Neural crest cell (in vitro differentiated cells): ENCODE measurements at regions not wholly inside any gene's neighbourhood (a gene's known extent, or its start where the extent isn't known, plus 50 kb on each side); places are given as distances from the start of the nearest gene placed in this dataset.

Source experiments
- DNase-seq: peaks from one replicate; pipeline ENCODE4 v3.0.0; 2021; ENCODE audit warnings: low read depth, mixed read lengths, low spot score
- H3K27ac Mint-ChIP-seq: one replicate; pipeline ENCODE4 v1.8.0; 2021; ENCODE audit warnings: mild to moderate bottlenecking, mixed read lengths; ENCODE audit not compliant: unreplicated experiment
- H3K27me3 Mint-ChIP-seq: 2 replicates; pipeline ENCODE4 v1.8.0; 2021; ENCODE audit warnings: low read depth, mild to moderate bottlenecking, mixed read lengths
- H3K36me3 Mint-ChIP-seq: 2 replicates; pipeline ENCODE4 v1.8.0; 2021; ENCODE audit warnings: low read depth, mild to moderate bottlenecking, mixed read lengths
- H3K4me1 Mint-ChIP-seq: 2 replicates; pipeline ENCODE4 v1.8.0; 2021; ENCODE audit warnings: mixed read lengths
- H3K4me3 Mint-ChIP-seq: one replicate; pipeline ENCODE4 v1.8.0; 2021; ENCODE audit warnings: mild to moderate bottlenecking, mixed read lengths
- H3K9me3 Mint-ChIP-seq: 2 replicates; pipeline ENCODE4 v1.8.0; 2021; ENCODE audit warnings: mixed read lengths
- CTCF ChIP-seq: fragments of 200-600 bp; sonication (generic); conservative IDR thresholded peaks from 2 replicates; pipeline ENCODE4 v1.5.0; 2021; ENCODE audit warnings: antibody characterized with exemption, mild to moderate bottlenecking

GRCh38 chr20:43320536-43320935 lies 130.8 kb upstream of the PTPRT start:
- H3K4me1 Mint-ChIP-seq, result no peaks in the 10 kb centered on the region
- DNase-seq, result no peak
- no peaks in the 10 kb centered on the region for H3K36me3 Mint-ChIP-seq
- no peaks in the 10 kb centered on the region for H3K9me3 Mint-ChIP-seq
- no peak overlapping the region for H3K4me3 Mint-ChIP-seq
- no peak for TF ChIP-seq CTCF
- H3K27me3 Mint-ChIP-seq, result peaks cover 17% of the 10 kb centered on the region
- no peak overlapping the region for H3K27ac Mint-ChIP-seq

DNA sequence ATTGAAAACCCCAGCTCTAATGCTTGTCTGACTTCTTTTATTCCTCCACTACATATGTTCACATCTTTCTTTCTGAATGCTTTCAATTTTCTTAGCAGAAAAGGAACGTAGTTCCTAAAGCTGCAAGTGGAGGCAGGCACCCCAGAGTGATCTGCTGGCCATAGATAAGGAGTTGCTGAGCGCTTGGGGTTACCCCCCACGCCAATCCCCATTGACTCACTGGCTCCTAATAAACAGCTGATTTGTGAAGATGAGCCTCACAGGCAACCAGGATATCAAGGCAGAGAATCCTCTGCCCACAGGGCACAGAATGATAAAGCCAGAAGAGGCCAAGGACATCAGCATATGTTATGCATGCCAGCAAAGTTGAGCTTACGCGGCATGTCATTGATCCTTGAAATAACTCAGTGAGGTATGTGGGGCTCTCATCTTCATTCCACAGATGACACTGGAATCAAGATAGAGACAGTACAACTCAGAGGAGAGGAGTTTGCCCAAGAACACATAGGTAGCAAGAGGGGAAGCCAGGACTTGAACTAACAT lies 129.1 kb upstream of the PTPRT start:
- Mint-ChIP-seq H3K27me3 (peaks cover 23% of the 10 kb centered on the region), H3K9me3 (no peaks in the 10 kb centered on the region), H3K4me1 (no peaks in the 10 kb centered on the region), H3K27ac (no peak overlapping the region), H3K4me3 (no peak overlapping the region), H3K36me3 (no peaks in the 10 kb centered on the region)
- no peak for TF ChIP-seq CTCF
- no peak for DNase-seq

GRCh38 chr20:43316271-43316670 lies 126.6 kb upstream of the PTPRT start:
- Mint-ChIP-seq H3K9me3 (no peaks in the 10 kb centered on the region), H3K36me3 (no peaks in the 10 kb centered on the region), H3K27me3 (peaks cover 39% of the 10 kb centered on the region), H3K4me3 (no peak overlapping the region), H3K27ac (no peak overlapping the region), H3K4me1 (no peaks in the 10 kb centered on the region)
- no peak for TF ChIP-seq CTCF
- DNase-seq, result no peak

- no peak for DNase-seq
- H3K36me3 Mint-ChIP-seq, result no peaks in the 10 kb centered on the region
- H3K27me3 Mint-ChIP-seq, result peaks cover 32% of the 10 kb centered on the region
- H3K4me1 Mint-ChIP-seq, result no peaks in the 10 kb centered on the region
- H3K9me3 Mint-ChIP-seq, result peaks cover 8% of the 10 kb centered on the region
- H3K27ac Mint-ChIP-seq, result no peak overlapping the region
- TF ChIP-seq CTCF, result no peak
- H3K4me3 Mint-ChIP-seq, result no peak overlapping the region
Measured at GRCh38 chr20:43309266-43309665, 119.6 kb upstream of the PTPRT start.

GRCh38 chr20:43306837-43307236 lies 117.1 kb upstream of the PTPRT start:
- peaks cover 8% of the 10 kb centered on the region for H3K9me3 Mint-ChIP-seq
- no peak for TF ChIP-seq CTCF
- H3K27ac Mint-ChIP-seq, result no peak overlapping the region
- H3K4me3 Mint-ChIP-seq, result no peak overlapping the region
- H3K4me1 Mint-ChIP-seq, result no peaks in the 10 kb centered on the region
- H3K27me3 Mint-ChIP-seq, result peaks cover 22% of the 10 kb centered on the region
- no peak for DNase-seq
- H3K36me3 Mint-ChIP-seq, result no peaks in the 10 kb centered on the region

DNA sequence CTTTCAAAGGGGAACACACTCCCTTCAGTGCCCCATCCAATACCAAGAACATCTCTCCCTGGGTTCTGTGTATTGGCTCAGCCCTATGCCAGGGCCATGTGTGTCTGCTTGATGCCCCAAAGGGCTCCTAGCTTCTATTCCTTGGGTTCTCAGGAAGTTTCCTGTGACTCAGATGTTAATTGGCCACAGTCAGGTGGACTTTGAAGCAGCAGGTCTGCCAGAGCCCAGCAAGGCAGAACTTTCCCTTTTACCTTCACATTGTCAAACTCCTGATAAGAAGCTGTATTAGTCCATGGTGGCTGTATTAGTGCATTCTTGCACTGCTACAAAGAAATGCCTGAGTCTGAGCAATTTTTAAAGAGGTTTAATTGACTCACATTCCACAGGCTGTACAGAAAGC lies 116.0 kb upstream of the PTPRT start:
- H3K4me1 Mint-ChIP-seq, result no peaks in the 10 kb centered on the region
- no peak overlapping the region for H3K27ac Mint-ChIP-seq
- peaks cover 11% of the 10 kb centered on the region for H3K27me3 Mint-ChIP-seq
- no peak for DNase-seq
- peaks cover 8% of the 10 kb centered on the region for H3K9me3 Mint-ChIP-seq
- H3K4me3 Mint-ChIP-seq, result no peak overlapping the region
- no peaks in the 10 kb centered on the region for H3K36me3 Mint-ChIP-seq
- TF ChIP-seq CTCF, result no peak
